GM18505 (cell line): ENCODE measurements at regions not wholly inside any gene's neighbourhood (a gene's known extent, or its start where the extent isn't known, plus 50 kb on each side); places are given as distances from the start of the nearest gene placed in this dataset.
"Not testable (repeated sequence)": the region's sequence is repeated elsewhere in the genome, so short reads cannot be mapped to it uniquely, and the experiment has no call there.

ENCODE experiments used
- ATAC-seq: cut with Tn5 transposase; IDR thresholded peaks from one replicate; pipeline ENCODE4 v1.9.1; 2021; ENCODE audit not compliant: unreplicated experiment
- POLR2A ChIP-seq: IDR thresholded peaks from 4 replicates; pipeline ENCODE4 v1.6.1; 2011; ENCODE audit warnings: borderline replicate concordance; ENCODE audit not compliant: insufficient read depth, insufficient read length; ENCODE audit errors: extremely low read depth

GRCh38 chr2:180276733-180277132 is 269.6 kb upstream of the CWC22 start:
- TF ChIP-seq POLR2A = no peak
- no peak for ATAC-seq

DNA sequence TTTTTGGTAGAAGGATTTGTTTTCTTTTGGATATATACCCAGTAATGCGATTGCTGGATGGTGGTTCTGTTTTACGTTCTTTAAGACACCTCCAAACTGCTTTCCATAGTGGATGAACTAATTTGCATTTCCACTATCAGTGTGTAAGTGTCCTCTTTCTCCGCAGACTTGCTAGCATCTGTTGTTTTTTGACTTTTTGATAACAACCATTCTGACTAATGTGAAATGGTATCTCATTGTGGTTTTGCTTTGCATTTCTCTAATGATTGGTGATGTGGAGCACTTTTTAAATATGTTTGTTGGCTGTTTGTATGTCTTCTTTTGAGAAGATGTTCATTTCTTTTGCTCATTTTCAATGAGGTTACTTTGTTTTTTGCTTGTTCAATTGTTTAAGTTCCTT is 260.9 kb upstream of the CWC22 start:
- no peak for TF ChIP-seq POLR2A
- no peak for ATAC-seq

DNA sequence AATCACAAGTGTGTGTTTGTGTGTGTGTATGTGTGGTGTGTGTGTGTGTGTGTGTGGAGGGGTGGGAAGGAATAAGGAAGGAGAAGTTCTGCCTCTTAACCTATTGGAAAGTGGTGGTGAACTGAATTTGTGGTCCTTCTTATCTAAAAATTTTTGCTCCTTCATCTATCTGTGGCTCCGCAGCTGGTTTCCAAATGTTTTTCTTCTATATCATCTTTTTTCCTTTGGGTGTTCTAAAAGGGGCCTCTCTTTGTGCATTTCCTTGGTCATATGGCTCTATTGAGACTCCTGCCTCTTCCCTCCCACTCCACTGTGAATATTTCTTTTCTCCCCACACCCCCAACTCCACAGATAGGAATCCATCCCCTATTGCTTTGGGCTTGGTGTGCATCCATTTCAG is 254.9 kb upstream of the CWC22 start:
- no peak for ATAC-seq
- TF ChIP-seq POLR2A = no peak

GRCh38 chr2:180258579-180258978 is 251.5 kb upstream of the CWC22 start:
- no peak for TF ChIP-seq POLR2A
- no peak for ATAC-seq

DNA sequence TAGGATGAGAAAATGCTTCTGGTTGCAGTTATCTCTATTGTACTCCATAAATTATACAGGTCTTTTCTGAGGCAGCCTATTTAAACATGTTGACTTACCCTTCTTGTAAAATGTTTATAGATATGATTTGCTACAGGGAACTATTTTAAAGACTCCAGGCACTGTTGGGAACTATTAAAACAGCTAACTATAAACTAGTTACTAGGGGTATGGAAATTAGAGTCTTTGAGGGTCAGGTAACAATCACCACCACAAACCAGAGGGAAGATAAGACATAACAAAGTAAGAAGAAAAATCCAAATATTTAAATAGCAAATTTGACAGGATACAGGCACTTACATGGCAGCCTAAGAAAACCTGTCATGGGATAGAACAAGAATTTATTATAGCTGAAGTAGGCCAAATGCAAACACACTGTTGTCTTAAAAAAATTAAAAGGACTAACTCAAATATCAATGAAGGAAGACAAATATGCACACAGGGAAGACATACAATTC is 251.0 kb upstream of the CWC22 start:
- no peak for TF ChIP-seq POLR2A
- no peak for ATAC-seq

DNA sequence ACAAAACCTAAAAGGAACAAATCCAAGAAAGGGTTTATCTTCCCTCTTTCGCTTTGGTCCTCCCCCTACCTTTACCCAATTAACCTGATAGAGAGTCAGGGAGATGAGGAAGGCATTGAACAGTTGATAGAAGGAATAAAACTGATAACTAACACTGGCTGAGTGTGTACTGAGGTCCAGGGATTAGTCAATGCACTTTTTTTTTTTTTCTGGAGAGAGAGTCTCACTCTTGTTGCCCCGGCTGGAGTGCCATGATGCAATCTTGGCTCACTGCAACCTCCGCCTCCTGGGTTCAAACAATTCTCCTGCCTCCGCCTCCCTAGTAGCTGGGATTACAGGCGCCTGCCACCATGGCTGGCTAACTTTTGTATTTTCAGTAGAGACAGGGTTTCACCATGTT is 250.2 kb upstream of the CWC22 start:
- TF ChIP-seq POLR2A = no peak
- no peak for ATAC-seq

- no peak for TF ChIP-seq POLR2A
- ATAC-seq = no peak
Measured at GRCh38 chr2:180255981-180256380, 248.9 kb upstream of the CWC22 start.

DNA sequence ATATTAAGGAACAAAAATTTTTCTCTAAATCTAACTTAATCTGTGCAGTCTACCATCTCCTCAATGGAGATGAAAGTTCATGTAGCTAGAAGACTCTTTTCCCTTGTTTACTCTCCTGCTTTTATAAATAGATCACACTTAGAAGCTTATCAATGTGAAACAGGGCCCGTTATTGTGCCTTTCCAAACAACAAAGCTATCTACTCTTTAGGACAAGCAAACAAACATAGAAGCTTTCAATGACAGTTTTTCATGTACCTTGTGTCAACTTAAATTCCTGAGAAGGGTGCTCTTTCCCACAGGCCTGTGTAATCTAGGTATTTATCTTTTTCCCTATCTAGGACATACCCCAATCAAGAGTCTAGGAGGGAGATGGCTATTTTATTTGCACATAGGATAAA is 247.8 kb upstream of the CWC22 start:
- ATAC-seq = no peak
- no peak for TF ChIP-seq POLR2A

GRCh38 chr2:180247658-180248057 is 240.6 kb upstream of the CWC22 start:
- no peak for TF ChIP-seq POLR2A
- no peak for ATAC-seq

GRCh38 chr2:180246268-180246667 is 239.2 kb upstream of the CWC22 start:
- no peak for ATAC-seq
- no peak for TF ChIP-seq POLR2A

- no peak for TF ChIP-seq POLR2A
- no peak for ATAC-seq
Measured at GRCh38 chr2:180240774-180241173, 233.7 kb upstream of the CWC22 start.

DNA sequence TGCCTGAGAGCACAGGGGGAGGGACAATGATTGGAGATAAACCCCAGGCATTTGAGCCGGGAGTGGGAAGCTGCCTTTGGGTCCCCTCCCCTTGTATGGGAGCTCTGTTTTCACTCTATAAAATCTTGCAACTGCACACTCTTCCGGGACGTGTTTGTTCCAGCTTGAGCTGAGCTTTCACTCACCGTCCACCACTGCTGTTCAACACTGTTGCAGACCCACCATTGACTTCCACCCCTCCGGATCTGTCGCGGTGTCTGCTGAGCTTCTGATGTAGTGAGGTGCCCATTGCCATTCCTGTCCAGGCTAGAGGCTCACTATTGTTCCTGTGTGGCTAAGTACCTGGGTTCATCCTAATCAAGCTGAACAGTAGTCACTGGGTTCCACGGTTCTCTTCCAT is 231.6 kb upstream of the CWC22 start:
- no peak for TF ChIP-seq POLR2A

DNA sequence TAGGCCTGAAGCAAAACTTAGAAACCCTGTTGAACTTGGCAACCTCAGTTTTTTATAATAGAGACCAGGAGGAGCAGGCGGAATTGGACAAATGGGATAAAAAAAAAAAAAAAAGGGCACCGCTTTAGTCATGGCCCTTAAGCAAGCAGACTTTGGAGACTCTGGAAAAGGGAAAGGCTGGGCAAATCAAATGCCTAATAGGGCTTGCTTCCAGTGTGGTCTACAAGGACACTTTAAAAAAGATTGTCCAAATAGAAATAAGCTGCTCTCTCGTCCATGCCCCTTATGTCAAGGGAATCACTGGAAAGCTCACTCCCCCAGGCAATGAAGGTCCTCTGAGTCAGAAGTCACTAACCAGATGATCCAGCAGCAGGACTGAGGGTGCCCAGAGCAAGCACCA is 229.0 kb upstream of the CWC22 start:
- not testable (repeated sequence) for ATAC-seq

More for the DNA sequence above, 231.6 kb upstream of the CWC22 start:
- ATAC-seq = no peak

- not testable (repeated sequence) for ATAC-seq
Measured at GRCh38 chr2:180235506-180235905, 228.4 kb upstream of the CWC22 start.

- not testable (repeated sequence) for ATAC-seq
Measured at GRCh38 chr2:180234991-180235390, 227.9 kb upstream of the CWC22 start.

- no peak for TF ChIP-seq POLR2A
- no peak for ATAC-seq
Measured at GRCh38 chr2:180231015-180231414, 223.9 kb upstream of the CWC22 start.

GRCh38 chr2:180227461-180227860 is 220.4 kb upstream of the CWC22 start:
- no peak for TF ChIP-seq POLR2A
- no peak for ATAC-seq
